ENCODE measurements at regions not wholly inside any gene's neighbourhood (a gene's known extent, or its start where the extent isn't known, plus 50 kb on each side); places are given as distances from the start of the nearest gene placed in this dataset.

DNA sequence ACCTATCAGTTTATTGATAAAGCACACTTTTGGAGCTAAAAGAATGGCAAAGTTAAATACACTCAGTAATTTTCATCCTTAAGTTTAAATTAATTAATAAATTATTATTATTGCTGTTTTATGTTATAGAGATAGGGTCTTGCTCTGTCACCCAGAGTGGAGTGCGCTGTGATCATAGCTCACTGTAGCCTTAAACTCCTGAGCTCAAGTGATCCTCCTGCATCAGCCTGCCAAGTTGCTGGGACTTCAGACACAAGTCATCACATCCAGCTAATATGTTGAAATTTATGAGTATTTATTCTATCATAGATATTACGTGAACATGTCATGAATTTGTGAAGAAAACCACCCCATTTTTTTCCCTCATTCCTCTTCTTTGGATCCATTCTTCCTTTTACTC, 64.2 kb downstream of the GJA1 start:
- no peaks in the 10 kb centered on the region for H3K4me1 ChIP-seq (ENCODE audit: control insufficient read depth, insufficient read depth, low read length)
- ChIA-PET CTCF (interaction anchor here (1.1 kb wide), 1 partner anchor 57 kb away, joined by 3 read pairs; no protein-coding TSS in a partner anchor), POLR2A (no interaction called here)
- H3K36me3 ChIP-seq (ENCODE audit: control insufficient read depth in 2 of 2, insufficient read depth in 1 of 2, low read length in 2 of 2): no peaks in the 10 kb centered on the region
- no peak overlapping the region for H3K4me3 ChIP-seq (ENCODE audit: low read depth, low read length)
- H3K9me3 ChIP-seq (ENCODE audit: control insufficient read depth, insufficient read depth, low read depth, low read length): no peaks in the 10 kb centered on the region
- TF ChIP-seq ZNF623 (tag by site-specific recombination; IDR thresholded peaks at IDR 0.05) (no peak), ZNF548 (tag by site-specific recombination; IDR thresholded peaks at IDR 0.05) (no peak), ZNF354C (tag by site-specific recombination; IDR thresholded peaks at IDR 0.05; ENCODE audit: borderline replicate concordance, low read depth) (no peak), ZSCAN30 (tag by site-specific recombination; IDR thresholded peaks at IDR 0.05) (no peak), ZNF146 (tag by site-specific recombination; IDR thresholded peaks at IDR 0.05) (no peak), ZNF658 (tag by site-specific recombination; IDR thresholded peaks at IDR 0.05) (no peak), ZNF184 (tag by site-specific recombination; IDR thresholded peaks at IDR 0.05) (no peak), ZBTB48 (tag by site-specific recombination; IDR thresholded peaks at IDR 0.05) (no peak), FEZF1 (tag by site-specific recombination; IDR thresholded peaks at IDR 0.05) (no peak), ZBTB8A (tag by site-specific recombination; IDR thresholded peaks at IDR 0.05) (no peak), ZNF768 (tag by site-specific recombination; IDR thresholded peaks at IDR 0.05) (no peak), ZNF529 (tag by site-specific recombination; IDR thresholded peaks at IDR 0.05; ENCODE audit: insufficient replicate concordance) (no peak), HOXD13 (CRISPR knock-in tag; IDR thresholded peaks at IDR 0.05; ENCODE audit: borderline replicate concordance) (no peak), HOXA7 (CRISPR knock-in tag; IDR thresholded peaks at IDR 0.05; ENCODE audit: borderline replicate concordance) (no peak)
- TF ChIP-seq, protein P1, sequence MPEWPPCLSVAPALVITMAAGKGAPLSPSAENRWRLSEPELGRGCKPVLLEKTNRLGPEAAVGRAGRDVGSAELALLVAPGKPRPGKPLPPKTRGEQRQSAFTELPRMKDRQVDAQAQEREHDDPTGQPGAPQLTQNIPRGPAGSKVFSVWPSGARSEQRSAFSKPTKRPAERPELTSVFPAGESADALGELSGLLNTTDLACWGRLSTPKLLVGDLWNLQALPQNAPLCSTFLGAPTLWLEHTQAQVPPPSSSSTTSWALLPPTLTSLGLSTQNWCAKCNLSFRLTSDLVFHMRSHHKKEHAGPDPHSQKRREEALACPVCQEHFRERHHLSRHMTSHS (tag by site-specific recombination; IDR thresholded peaks at IDR 0.05): no peak
- no peak overlapping the region for H3K27ac ChIP-seq (ENCODE audit: extremely low read depth, low read depth, low read length)

DNA sequence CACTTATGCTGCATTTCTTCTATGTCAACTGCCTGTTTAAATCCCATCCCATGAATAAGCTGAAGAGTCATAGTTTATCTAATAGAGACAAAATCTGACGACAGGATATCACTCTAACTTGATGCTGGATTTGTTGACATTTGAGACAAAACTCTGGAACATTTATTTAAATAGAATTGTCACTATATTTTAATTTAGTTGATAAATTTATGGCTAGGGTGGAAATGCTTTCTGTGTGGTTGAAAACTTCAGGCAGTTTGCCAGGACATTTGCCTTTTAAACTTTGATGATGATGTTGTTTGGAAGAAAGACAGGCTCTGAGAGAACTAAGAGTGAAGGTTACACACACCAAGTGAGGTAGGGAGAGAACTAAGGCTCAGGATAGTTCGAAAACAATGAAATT, 68.1 kb downstream of the GJA1 start:
- no peaks in the 10 kb centered on the region for H3K4me1 ChIP-seq (ENCODE audit: control insufficient read depth, insufficient read depth, low read length)
- H3K27ac ChIP-seq (ENCODE audit: extremely low read depth, low read depth, low read length): no peak overlapping the region
- no peaks in the 10 kb centered on the region for H3K36me3 ChIP-seq (ENCODE audit: control insufficient read depth in 2 of 2, insufficient read depth in 1 of 2, low read length in 2 of 2)
- no peak overlapping the region for H3K4me3 ChIP-seq (ENCODE audit: low read depth, low read length)
- ChIA-PET POLR2A (no interaction called here), CTCF (interaction anchor here (1.0 kb wide), 1 partner anchor 12 kb away, joined by 3 read pairs; no protein-coding TSS in a partner anchor)
- no peaks in the 10 kb centered on the region for H3K9me3 ChIP-seq (ENCODE audit: control insufficient read depth, insufficient read depth, low read depth, low read length)
- TF ChIP-seq, protein P2, sequence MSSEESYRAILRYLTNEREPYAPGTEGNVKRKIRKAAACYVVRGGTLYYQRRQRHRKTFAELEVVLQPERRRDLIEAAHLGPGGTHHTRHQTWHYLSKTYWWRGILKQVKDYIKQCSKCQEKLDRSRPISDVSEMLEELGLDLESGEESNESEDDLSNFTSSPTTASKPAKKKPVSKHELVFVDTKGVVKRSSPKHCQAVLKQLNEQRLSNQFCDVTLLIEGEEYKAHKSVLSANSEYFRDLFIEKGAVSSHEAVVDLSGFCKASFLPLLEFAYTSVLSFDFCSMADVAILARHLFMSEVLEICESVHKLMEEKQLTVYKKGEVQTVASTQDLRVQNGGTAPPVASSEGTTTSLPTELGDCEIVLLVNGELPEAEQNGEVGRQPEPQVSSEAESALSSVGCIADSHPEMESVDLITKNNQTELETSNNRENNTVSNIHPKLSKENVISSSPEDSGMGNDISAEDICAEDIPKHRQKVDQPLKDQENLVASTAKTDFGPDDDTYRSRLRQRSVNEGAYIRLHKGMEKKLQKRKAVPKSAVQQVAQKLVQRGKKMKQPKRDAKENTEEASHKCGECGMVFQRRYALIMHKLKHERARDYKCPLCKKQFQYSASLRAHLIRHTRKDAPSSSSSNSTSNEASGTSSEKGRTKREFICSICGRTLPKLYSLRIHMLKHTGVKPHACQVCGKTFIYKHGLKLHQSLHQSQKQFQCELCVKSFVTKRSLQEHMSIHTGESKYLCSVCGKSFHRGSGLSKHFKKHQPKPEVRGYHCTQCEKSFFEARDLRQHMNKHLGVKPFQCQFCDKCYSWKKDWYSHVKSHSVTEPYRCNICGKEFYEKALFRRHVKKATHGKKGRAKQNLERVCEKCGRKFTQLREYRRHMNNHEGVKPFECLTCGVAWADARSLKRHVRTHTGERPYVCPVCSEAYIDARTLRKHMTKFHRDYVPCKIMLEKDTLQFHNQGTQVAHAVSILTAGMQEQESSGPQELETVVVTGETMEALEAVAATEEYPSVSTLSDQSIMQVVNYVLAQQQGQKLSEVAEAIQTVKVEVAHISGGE (tag by site-specific recombination; conservative IDR thresholded peaks at IDR 0.05; ENCODE audit: low read depth): no peak
- TF ChIP-seq, protein P3, sequence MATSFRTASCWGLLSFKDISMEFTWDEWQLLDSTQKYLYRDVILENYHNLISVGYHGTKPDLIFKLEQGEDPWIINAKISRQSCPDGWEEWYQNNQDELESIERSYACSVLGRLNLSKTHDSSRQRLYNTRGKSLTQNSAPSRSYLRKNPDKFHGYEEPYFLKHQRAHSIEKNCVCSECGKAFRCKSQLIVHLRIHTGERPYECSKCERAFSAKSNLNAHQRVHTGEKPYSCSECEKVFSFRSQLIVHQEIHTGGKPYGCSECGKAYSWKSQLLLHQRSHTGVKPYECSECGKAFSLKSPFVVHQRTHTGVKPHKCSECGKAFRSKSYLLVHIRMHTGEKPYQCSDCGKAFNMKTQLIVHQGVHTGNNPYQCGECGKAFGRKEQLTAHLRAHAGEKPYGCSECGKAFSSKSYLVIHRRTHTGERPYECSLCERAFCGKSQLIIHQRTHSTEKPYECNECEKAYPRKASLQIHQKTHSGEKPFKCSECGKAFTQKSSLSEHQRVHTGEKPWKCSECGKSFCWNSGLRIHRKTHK (tag by site-specific recombination; IDR thresholded peaks at IDR 0.05): no peak
- no peak for TF ChIP-seq ZNF555 (tag by site-specific recombination; conservative IDR thresholded peaks at IDR 0.05)
- no peak for TF ChIP-seq ZNF324 (tag by site-specific recombination; IDR thresholded peaks at IDR 0.05)
- no peak for TF ChIP-seq ZNF677 (tag by site-specific recombination; IDR thresholded peaks at IDR 0.05)
